Endothelial cell of umbilical vein (primary cell): ENCODE measurements at regions not wholly inside any gene's neighbourhood (a gene's known extent, or its start where the extent isn't known, plus 50 kb on each side); places are given as distances from the start of the nearest gene placed in this dataset.

Experiments
- BruUV-seq: library from RNA; stranded (reverse); fragments of 400-500 nt; replicated peaks from 2 replicates; lab custom pipeline; 2021; lab: Mats Ljungman, UMichigan
- CTCF ChIA-PET: fragments of 300-600, 350-600 bp; sonication (Branson Sonifier 250); formaldehyde crosslinking; loops from one replicate; lab custom pipeline; 2021; ENCODE audit warnings: antibody characterized with exemption, inconsistent platforms; lab: Charles Lee
- POLR2A ChIA-PET: fragments of 300-600, 350-600 bp; sonication (Branson Sonifier 250); formaldehyde crosslinking; loops from one replicate; lab custom pipeline; 2021; ENCODE audit warnings: antibody characterized with exemption, inconsistent platforms; lab: Charles Lee
- DNase-seq: peaks from one replicate; pipeline ENCODE4 v3.0.0-alpha.2; 2011; ENCODE audit warnings: low read depth, low spot score
- FAIRE-seq: peaks from 2 replicates; lab custom pipeline; 2011; peaks lifted over from hg19 to GRCh38; lab: Jason Lieb, UNC
- H2AFZ ChIP-seq: 2 replicates; pipeline ENCODE4 v1.6.0; 2012; ENCODE audit warnings: low read depth, low read length, control low read depth, inconsistent platforms
- H3K27ac ChIP-seq: 2 replicates; pipeline ENCODE4 v1.5.1; 2011; ENCODE audit warnings: low read depth, mild to moderate bottlenecking, control low read depth, low read length, moderate library complexity; ENCODE audit not compliant: insufficient read depth
- H3K27me3 ChIP-seq, 2 experiments: 2 replicates each; pipeline versions ENCODE4 v1.6.0 to v1.6.1; 2011; ENCODE audit warnings: low read length in 2 of 2, mixed read lengths in 1 of 2; ENCODE audit not compliant: control insufficient read depth in 2 of 2, insufficient read depth in 2 of 2
- H3K36me3 ChIP-seq, 2 experiments: 2 replicates in 1 of 2; 3 replicates in 1 of 2; pipeline ENCODE4 v1.5.1; 2011; ENCODE audit warnings: low read length in 2 of 2, mild to moderate bottlenecking in 1 of 2, moderate library complexity in 1 of 2; ENCODE audit not compliant: control insufficient read depth in 2 of 2, insufficient read depth in 2 of 2; ENCODE audit errors: extremely low read depth in 1 of 2
- H3K4me1 ChIP-seq: 3 replicates; pipeline ENCODE4 v1.5.1; 2011; ENCODE audit warnings: mild to moderate bottlenecking, low read length; ENCODE audit not compliant: control insufficient read depth, insufficient read depth; ENCODE audit errors: extremely low read depth
- H3K4me2 ChIP-seq: 2 replicates; pipeline ENCODE4 v1.6.1; 2011; ENCODE audit warnings: low read length, control low read depth, mixed read lengths; ENCODE audit not compliant: insufficient read depth
- H3K4me3 ChIP-seq, 3 experiments: fragments of 200-600 bp in 1 of 3; sonication (generic), shearing (Covaris generic) in 1 of 3; replicated peaks in 1 of 3; 2 replicates each; pipeline ENCODE4 v1.5.1; 2011 to 2016; ENCODE audit warnings: control low read depth in 3 of 3, low read length in 3 of 3, mild to moderate bottlenecking in 2 of 3, inconsistent platforms in 1 of 3, low read depth in 1 of 3, moderate library complexity in 1 of 3; ENCODE audit not compliant: insufficient read depth in 1 of 3
- H3K79me2 ChIP-seq: 2 replicates; pipeline ENCODE4 v1.6.0; 2012; ENCODE audit warnings: low read length, inconsistent platforms; ENCODE audit not compliant: control insufficient read depth, insufficient read depth
- H3K9ac ChIP-seq: replicated peaks from 2 replicates; pipeline ENCODE3; 2011; ENCODE audit warnings: low read length, control low read depth; ENCODE audit not compliant: insufficient read depth; ENCODE audit errors: extremely low read depth
- H3K9me1 ChIP-seq: replicated peaks from 3 replicates; pipeline ENCODE4 v1.6.0; 2011; ENCODE audit warnings: mild to moderate bottlenecking, low read length; ENCODE audit not compliant: control insufficient read depth, insufficient read depth; ENCODE audit errors: extremely low read depth
- H3K9me3 ChIP-seq: replicated peaks from 2 replicates; pipeline ENCODE4 v1.5.1; 2012; ENCODE audit warnings: low read length, inconsistent platforms; ENCODE audit not compliant: control insufficient read depth, insufficient read depth
- H4K20me1 ChIP-seq: replicated peaks from 2 replicates; pipeline ENCODE3; 2011; ENCODE audit warnings: mild to moderate bottlenecking, low read length; ENCODE audit not compliant: control insufficient read depth, insufficient read depth; ENCODE audit errors: extremely low read depth
- CTCF ChIP-seq, 2 donors: IDR thresholded peaks; 1 replicate in 1 of 2; 2 replicates in 1 of 2; pipeline ENCODE4 v1.5.1; 2011; ENCODE audit warnings: low read length in 2 of 2, mild to moderate bottlenecking in 2 of 2, moderate library complexity in 2 of 2, control low read depth in 1 of 2, inconsistent platforms in 1 of 2, low read depth in 1 of 2; ENCODE audit not compliant: insufficient read depth in 1 of 2; ENCODE audit errors: extremely low read depth in 1 of 2
- EZH2 ChIP-seq: IDR thresholded peaks from 2 replicates; pipeline ENCODE4 v1.6.1; 2012; ENCODE audit warnings: borderline replicate concordance, low read depth, mild to moderate bottlenecking, moderate library complexity, low read length, inconsistent platforms; ENCODE audit not compliant: severe bottlenecking
- FOS ChIP-seq: IDR thresholded peaks from 2 replicates; pipeline ENCODE4 v1.6.1; 2011; ENCODE audit warnings: mild to moderate bottlenecking, low read length, moderate library complexity, borderline replicate concordance; ENCODE audit not compliant: insufficient read depth
- GATA2 ChIP-seq: IDR thresholded peaks from 2 replicates; pipeline ENCODE4 v1.7.0; 2011; ENCODE audit warnings: low read depth, mild to moderate bottlenecking, moderate library complexity, mixed read lengths, low read length; ENCODE audit not compliant: insufficient read length, insufficient read depth
- JUN ChIP-seq: IDR thresholded peaks from 2 replicates; pipeline ENCODE4 v1.6.1; 2011; ENCODE audit warnings: borderline replicate concordance, low read depth; ENCODE audit not compliant: insufficient read length, insufficient read depth
- MAX ChIP-seq: IDR thresholded peaks from 2 replicates; pipeline ENCODE4 v1.6.1; 2011; ENCODE audit not compliant: insufficient read depth, insufficient read length
- MYC ChIP-seq: IDR thresholded peaks from one replicate; pipeline ENCODE4 v1.6.1; 2011; ENCODE audit warnings: mild to moderate bottlenecking, low read depth, low read length
- POLR2A ChIP-seq: IDR thresholded peaks from 2 replicates; pipeline ENCODE4 v1.6.1; 2012; ENCODE audit warnings: low read depth, mild to moderate bottlenecking, control low read depth, low read length
- POLR2AphosphoS5 ChIP-seq: IDR thresholded peaks from 2 replicates; pipeline ENCODE4 v1.6.1; 2012; ENCODE audit warnings: low read depth, mild to moderate bottlenecking, control low read depth, low read length, moderate library complexity; ENCODE audit not compliant: insufficient read depth
- dilution Hi-C: fragments of 300-500 bp; cut with MboI; formaldehyde crosslinking; loops from one replicate; pipeline ENCODE4 v1.15.0; 2019; ENCODE audit warnings: low sequenced_read_pairs; ENCODE audit not compliant: extremely low pct_ligation_motif_present
- intact Hi-C: fragments of 100-400 bp; cut with micrococcal nuclease; formaldehyde crosslinking; loops from one replicate; pipeline ENCODE4 v1.10.0; 2022

- dilution Hi-C loops, result no loop called here
Measured at GRCh38 chr12:68536885-68537485, 73.7 kb upstream of the RAP1B start.

More at GRCh38 chr12:68536885-68537485, 73.7 kb upstream of the RAP1B start:
- Histone ChIP-seq H3K27ac (no peak overlapping the region), H3K4me2 (no peak overlapping the region), H4K20me1 (no peaks in the 10 kb centered on the region), H3K36me3 (no peaks in the 10 kb centered on the region), H3K4me3 (no peak overlapping the region), H2AFZ (no peak overlapping the region), H3K9me1 (no peaks in the 10 kb centered on the region), H3K27me3 (no peaks in the 10 kb centered on the region), H3K9me3 (no peaks in the 10 kb centered on the region), H3K79me2 (no peaks in the 10 kb centered on the region), H3K9ac (no peak overlapping the region), H3K4me1 (peaks cover 16% of the 10 kb centered on the region)
- CTCF ChIA-PET, result no interaction called here
- FAIRE-seq (peak; percentile 58), DNase-seq (peak; percentile 67)
- intact Hi-C loops, result loop anchor here (2.0 to 5.0 kb wide), 2 partner anchors 16 to 75 kb away; partner anchors contain the start of gene RAP1B
- TF ChIP-seq FOS, result peak; percentile 20
- peak; percentile 6 for TF ChIP-seq JUN
- TF ChIP-seq MAX, result no peak
- peak; percentile 73 for TF ChIP-seq GATA2
- TF ChIP-seq POLR2AphosphoS5, result peak; percentile 19
- no peak for TF ChIP-seq CTCF (IDR thresholded peaks at IDR 0.05; ENCODE audit: extremely low read depth in 1 of 2, insufficient read depth in 1 of 2, low read depth in 1 of 2, low read length in 2 of 2)
- no peak for TF ChIP-seq POLR2A
- TF ChIP-seq EZH2, result no peak
- no peak for TF ChIP-seq MYC
- BruUV-seq, result no TSS peak
- POLR2A ChIA-PET, result no interaction called here
